NT2/D1 (cell line): ENCODE measurements at regions not wholly inside any gene's neighbourhood (a gene's known extent, or its start where the extent isn't known, plus 50 kb on each side); places are given as distances from the start of the nearest gene placed in this dataset.

Source experiments
- SUZ12 ChIP-seq: IDR thresholded peaks from 2 replicates; pipeline ENCODE4 v1.6.1; 2011; ENCODE audit not compliant: insufficient read length, insufficient read depth; ENCODE audit errors: extremely low read depth
- ZNF274 ChIP-seq: IDR thresholded peaks from 2 replicates; pipeline ENCODE4 v1.6.1; 2011; ENCODE audit warnings: mild to moderate bottlenecking, low read depth, low read length

GRCh38 chr2:139394801-139395200, 614.6 kb upstream of the NXPH2 start:
- TF ChIP-seq ZNF274 (no peak), SUZ12 (no peak)
